ENCODE measurements at regions not wholly inside any gene's neighbourhood (a gene's known extent, or its start where the extent isn't known, plus 50 kb on each side); places are given as distances from the start of the nearest gene placed in this dataset.

DNA sequence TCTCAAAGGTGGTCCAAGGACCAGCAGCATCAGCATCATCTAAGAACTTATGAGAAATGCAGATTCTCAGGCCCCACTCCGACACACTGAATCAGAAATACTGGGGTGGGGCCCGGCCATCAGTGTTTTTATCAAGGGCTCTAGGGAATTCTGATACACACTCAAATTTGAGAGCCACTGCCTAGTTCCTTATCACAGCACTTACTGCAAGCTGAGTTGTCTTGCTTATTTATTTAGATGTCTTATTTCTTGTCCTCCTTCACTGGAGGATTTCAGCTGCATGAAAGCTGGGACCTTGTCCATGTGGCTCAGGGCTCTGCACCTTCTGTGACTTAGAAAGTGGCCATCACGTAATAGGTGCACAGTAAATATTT is 139.4 kb upstream of the RREB1 start:
- Histone ChIP-seq H3K27me3 (ENCODE audit: insufficient read depth, low read depth, severe bottlenecking) (no peaks in the 10 kb centered on the region), H3K27ac (no peak overlapping the region), H3K4me3 (ENCODE audit: low read depth, low read length) (no peak overlapping the region), H3K36me3 (no peaks in the 10 kb centered on the region), H3K9me3 (ENCODE audit: severe bottlenecking) (peaks cover 8% of the 10 kb centered on the region)
- TF ChIP-seq, protein P1, sequence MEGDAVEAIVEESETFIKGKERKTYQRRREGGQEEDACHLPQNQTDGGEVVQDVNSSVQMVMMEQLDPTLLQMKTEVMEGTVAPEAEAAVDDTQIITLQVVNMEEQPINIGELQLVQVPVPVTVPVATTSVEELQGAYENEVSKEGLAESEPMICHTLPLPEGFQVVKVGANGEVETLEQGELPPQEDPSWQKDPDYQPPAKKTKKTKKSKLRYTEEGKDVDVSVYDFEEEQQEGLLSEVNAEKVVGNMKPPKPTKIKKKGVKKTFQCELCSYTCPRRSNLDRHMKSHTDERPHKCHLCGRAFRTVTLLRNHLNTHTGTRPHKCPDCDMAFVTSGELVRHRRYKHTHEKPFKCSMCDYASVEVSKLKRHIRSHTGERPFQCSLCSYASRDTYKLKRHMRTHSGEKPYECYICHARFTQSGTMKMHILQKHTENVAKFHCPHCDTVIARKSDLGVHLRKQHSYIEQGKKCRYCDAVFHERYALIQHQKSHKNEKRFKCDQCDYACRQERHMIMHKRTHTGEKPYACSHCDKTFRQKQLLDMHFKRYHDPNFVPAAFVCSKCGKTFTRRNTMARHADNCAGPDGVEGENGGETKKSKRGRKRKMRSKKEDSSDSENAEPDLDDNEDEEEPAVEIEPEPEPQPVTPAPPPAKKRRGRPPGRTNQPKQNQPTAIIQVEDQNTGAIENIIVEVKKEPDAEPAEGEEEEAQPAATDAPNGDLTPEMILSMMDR (IDR thresholded peaks at IDR 0.05; ENCODE audit: low read depth, low read length): no peak
- no peak for DNase-seq

DNA sequence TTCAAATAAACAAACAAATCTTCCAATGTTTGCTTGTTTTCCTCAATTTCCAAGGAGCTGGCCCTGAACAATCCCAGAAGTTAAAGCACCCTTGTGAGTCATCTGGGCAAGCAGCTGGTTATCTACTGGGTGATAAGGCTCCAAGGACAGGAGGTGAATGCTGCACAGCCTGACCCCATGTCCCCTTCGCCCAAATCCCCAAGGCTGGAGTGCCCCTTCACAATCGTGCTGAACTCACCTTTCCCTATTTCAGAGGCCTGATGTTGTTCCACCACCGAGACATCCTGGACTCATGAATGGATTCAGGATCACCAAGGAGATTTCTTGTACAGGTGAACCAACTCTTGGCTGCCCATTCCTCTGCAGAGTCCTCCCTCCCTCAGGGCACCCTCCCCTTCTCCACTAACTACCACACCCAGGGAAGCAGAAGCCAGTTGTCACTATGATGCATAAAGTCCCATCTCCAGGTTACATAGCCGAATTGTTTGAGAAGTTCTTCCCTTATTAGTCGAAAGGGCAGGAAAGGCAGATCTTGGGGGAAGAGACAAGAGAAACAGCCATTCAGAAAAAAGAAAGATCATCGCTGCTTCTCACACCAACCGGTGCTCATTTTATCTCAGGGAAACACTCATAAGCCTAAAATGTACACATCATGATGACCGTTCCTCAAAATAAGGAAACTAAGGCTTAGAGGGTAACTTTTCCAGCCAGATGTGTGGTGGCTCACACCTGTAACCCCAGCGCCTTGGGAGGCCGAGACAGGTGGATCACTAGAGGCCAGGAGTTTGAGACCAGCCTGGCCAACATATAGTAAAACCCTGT is 138.8 kb upstream of the RREB1 start:
- Histone ChIP-seq H3K4me3 (ENCODE audit: low read depth, low read length) (no peak overlapping the region), H3K36me3 (no peaks in the 10 kb centered on the region), H3K9me3 (ENCODE audit: severe bottlenecking) (peaks cover 8% of the 10 kb centered on the region), H3K27me3 (ENCODE audit: insufficient read depth, low read depth, severe bottlenecking) (no peaks in the 10 kb centered on the region), H3K27ac (no peak overlapping the region)
- TF ChIP-seq, protein P1 (IDR thresholded peaks at IDR 0.05; ENCODE audit: low read depth, low read length): no peak
- DNase-seq: no peak

DNA sequence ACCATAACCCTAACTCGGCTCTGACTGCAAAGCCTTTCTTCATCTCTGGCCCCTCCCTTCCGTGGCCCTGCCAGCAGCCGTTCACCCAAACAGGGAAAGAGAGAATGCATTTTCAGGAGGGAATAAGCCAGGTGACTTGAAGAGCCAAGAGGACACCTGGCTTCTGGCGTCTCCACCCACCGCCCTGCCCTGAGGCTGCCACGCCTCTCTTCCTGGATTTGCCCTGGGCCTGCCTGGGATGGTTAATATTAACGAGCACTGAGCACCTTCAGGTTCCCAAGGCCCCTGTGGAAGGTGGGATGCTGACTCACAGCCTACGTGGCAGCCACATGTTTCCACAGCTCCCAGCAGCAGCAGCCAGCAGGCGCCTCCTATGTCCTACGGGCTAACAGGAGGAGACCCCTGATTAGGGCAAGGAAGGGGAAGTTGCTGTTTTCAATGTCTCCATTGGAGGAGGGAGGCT is 138.0 kb upstream of the RREB1 start:
- peaks cover 8% of the 10 kb centered on the region for H3K9me3 ChIP-seq (ENCODE audit: severe bottlenecking)
- no peak for DNase-seq

DNA sequence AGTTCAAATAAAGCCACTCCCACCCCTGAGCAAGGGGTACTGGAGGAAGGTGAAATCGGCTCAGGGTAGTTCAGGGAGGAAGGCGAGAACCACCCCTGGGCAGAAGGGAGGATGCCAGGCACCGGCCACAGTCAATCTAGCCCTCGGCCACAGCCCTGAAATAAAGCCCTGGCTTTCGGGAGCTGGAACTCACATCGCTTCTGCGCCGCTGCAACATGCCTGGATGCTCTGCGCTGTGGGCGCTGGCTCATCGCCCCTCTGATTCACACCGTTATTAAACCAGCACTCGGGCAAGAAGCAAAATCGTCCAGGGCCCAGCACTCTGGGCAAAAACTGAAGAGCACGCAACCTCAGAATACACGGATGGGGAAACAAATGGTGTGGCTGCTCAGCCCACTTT is 136.9 kb upstream of the RREB1 start:
- Histone ChIP-seq H3K27ac (no peak overlapping the region), H3K4me3 (ENCODE audit: low read depth, low read length) (no peak overlapping the region), H3K9me3 (ENCODE audit: severe bottlenecking) (peaks cover 8% of the 10 kb centered on the region), H3K36me3 (no peaks in the 10 kb centered on the region), H3K27me3 (ENCODE audit: insufficient read depth, low read depth, severe bottlenecking) (no peaks in the 10 kb centered on the region)
- no peak for DNase-seq
- TF ChIP-seq, protein P1 (IDR thresholded peaks at IDR 0.05; ENCODE audit: low read depth, low read length): no peak

More for the DNA sequence above, 138.0 kb upstream of the RREB1 start:
- Histone ChIP-seq H3K27ac (no peak overlapping the region), H3K36me3 (no peaks in the 10 kb centered on the region), H3K27me3 (ENCODE audit: insufficient read depth, low read depth, severe bottlenecking) (no peaks in the 10 kb centered on the region), H3K4me3 (ENCODE audit: low read depth, low read length) (no peak overlapping the region)
- TF ChIP-seq, protein P1 (IDR thresholded peaks at IDR 0.05; ENCODE audit: low read depth, low read length): no peak

DNA sequence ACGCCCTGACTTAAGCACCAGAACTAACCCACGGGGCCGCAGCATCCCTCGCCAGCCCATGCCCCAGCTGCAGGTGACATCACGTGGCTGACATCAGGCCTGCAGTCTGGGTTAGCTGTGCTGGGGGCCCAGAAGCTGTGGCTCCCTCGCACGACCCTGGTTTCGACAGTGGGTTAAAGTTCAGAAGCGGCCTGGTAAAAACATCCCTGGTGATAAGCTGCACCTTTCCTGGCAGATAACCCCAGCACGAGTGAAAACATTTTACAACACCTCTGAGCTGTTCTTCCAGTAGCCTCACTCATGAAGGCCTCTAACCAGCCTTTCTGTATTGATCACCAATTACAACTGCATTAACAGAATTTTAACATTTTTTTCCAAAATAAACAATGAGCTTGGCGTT is 136.4 kb upstream of the RREB1 start:
- Histone ChIP-seq H3K9me3 (ENCODE audit: severe bottlenecking) (peaks cover 8% of the 10 kb centered on the region), H3K36me3 (no peaks in the 10 kb centered on the region), H3K27me3 (ENCODE audit: insufficient read depth, low read depth, severe bottlenecking) (no peaks in the 10 kb centered on the region), H3K4me3 (ENCODE audit: low read depth, low read length) (no peak overlapping the region), H3K27ac (no peak overlapping the region)
- TF ChIP-seq, protein P1 (IDR thresholded peaks at IDR 0.05; ENCODE audit: low read depth, low read length): no peak
- no peak for DNase-seq

All from WERI-Rb-1 (cell line).